ENCODE measurements at regions not wholly inside any gene's neighbourhood (a gene's known extent, or its start where the extent isn't known, plus 50 kb on each side); places are given as distances from the start of the nearest gene placed in this dataset.

DNA sequence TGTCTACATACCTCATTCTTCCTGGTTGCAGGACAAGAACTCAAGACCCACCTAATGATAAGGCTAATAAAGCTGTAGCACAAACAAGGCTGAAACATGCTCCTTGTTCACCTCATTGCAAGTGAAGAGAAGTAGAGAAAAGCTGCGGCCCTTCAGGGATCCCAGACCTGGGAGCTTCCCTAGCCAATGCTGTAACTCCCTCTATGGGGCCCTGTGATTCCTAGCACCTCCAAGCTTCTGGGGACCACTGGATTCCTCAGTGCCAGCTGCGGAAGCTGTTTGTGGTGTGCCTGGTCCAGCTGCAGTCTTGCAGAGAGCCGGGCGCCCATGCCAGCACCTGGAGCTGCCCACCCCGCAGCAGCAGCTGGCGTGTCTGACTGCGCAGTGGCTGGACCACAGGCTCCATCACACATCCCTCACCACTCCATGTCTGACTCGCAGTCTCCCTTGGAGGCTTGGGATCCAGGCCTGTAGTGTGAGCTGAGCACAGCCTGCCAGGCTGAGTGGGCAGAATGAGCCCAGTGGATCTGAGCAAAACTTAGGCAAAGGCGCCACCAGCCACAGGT is 737.2 kb upstream of the GJE1 start:
- WGBS (ENCODE audit: insufficient coverage, low coverage, missing lambda C conversion rate), result under 1% methylated on average over 9 of the region's 9 CpGs
- intact Hi-C loops (cut with micrococcal nuclease), result no loop called here
- no peak for ATAC-seq
- TF ChIP-seq TBL1XR1 (IDR thresholded peaks at IDR 0.05; ENCODE audit: low read length in 2 of 2), result no peak
- TF ChIP-seq, protein P1, sequence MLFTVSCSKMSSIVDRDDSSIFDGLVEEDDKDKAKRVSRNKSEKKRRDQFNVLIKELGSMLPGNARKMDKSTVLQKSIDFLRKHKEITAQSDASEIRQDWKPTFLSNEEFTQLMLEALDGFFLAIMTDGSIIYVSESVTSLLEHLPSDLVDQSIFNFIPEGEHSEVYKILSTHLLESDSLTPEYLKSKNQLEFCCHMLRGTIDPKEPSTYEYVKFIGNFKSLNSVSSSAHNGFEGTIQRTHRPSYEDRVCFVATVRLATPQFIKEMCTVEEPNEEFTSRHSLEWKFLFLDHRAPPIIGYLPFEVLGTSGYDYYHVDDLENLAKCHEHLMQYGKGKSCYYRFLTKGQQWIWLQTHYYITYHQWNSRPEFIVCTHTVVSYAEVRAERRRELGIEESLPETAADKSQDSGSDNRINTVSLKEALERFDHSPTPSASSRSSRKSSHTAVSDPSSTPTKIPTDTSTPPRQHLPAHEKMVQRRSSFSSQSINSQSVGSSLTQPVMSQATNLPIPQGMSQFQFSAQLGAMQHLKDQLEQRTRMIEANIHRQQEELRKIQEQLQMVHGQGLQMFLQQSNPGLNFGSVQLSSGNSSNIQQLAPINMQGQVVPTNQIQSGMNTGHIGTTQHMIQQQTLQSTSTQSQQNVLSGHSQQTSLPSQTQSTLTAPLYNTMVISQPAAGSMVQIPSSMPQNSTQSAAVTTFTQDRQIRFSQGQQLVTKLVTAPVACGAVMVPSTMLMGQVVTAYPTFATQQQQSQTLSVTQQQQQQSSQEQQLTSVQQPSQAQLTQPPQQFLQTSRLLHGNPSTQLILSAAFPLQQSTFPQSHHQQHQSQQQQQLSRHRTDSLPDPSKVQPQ (CRISPR knock-in tag; IDR thresholded peaks at IDR 0.05; ENCODE audit: borderline replicate concordance), result no peak
- TF ChIP-seq, protein P2, sequence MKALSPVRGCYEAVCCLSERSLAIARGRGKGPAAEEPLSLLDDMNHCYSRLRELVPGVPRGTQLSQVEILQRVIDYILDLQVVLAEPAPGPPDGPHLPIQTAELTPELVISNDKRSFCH (CRISPR knock-in tag; IDR thresholded peaks at IDR 0.05), result no peak
- TF ChIP-seq, protein P2 (tag; IDR thresholded peaks at IDR 0.05), result no peak
- TF ChIP-seq, protein P3, sequence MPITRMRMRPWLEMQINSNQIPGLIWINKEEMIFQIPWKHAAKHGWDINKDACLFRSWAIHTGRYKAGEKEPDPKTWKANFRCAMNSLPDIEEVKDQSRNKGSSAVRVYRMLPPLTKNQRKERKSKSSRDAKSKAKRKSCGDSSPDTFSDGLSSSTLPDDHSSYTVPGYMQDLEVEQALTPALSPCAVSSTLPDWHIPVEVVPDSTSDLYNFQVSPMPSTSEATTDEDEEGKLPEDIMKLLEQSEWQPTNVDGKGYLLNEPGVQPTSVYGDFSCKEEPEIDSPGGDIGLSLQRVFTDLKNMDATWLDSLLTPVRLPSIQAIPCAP (CRISPR knock-in tag; IDR thresholded peaks at IDR 0.05; ENCODE audit: borderline replicate concordance), result no peak
- no peak for TF ChIP-seq ZNF3 (CRISPR knock-in tag; IDR thresholded peaks at IDR 0.05)

More for the DNA sequence above, 737.2 kb upstream of the GJE1 start:
- Histone ChIP-seq H3K27me3 (ENCODE audit: control insufficient read depth in 2 of 2, insufficient read depth in 2 of 2, low read length in 2 of 2) (no peaks in the 10 kb centered on the region), H3K79me2 (ENCODE audit: control insufficient read depth, insufficient read depth, low read length) (no peaks in the 10 kb centered on the region), H3K4me2 (ENCODE audit: insufficient read depth, low read length) (no peak overlapping the region), H3K4me1 (replicated peaks in 1 of 2; ENCODE audit: control insufficient read depth in 2 of 2, insufficient read depth in 2 of 2, low read length in 2 of 2) (no peaks in the 10 kb centered on the region), H3K9ac (ENCODE audit: insufficient read depth in 1 of 2, low read depth in 2 of 2, low read length in 2 of 2) (no peak overlapping the region), H3K9me3 (replicated peaks; ENCODE audit: control insufficient read depth, insufficient read depth, low read depth, low read length) (no peaks in the 10 kb centered on the region), H2AFZ (ENCODE audit: low read depth, low read length) (no peak overlapping the region), H3K36me3 (ENCODE audit: control insufficient read depth, insufficient read depth, low read length) (no peaks in the 10 kb centered on the region), H4K20me1 (replicated peaks; ENCODE audit: control insufficient read depth, insufficient read depth, low read length) (no peaks in the 10 kb centered on the region), H3K27ac (ENCODE audit: extremely low read depth, low read depth, low read length) (no peak overlapping the region), H3K4me3 (no peak overlapping the region), H3K9me1 (ENCODE audit: control insufficient read depth, insufficient read depth, low read length) (no peaks in the 10 kb centered on the region)
- no peak for FAIRE-seq
- DNase-seq (ENCODE audit: extremely low read depth in 1 of 4, low spot score in 3 of 4), result no peak
- no TSS peak for BruUV-seq (replicated peaks)
- POLR2A ChIA-PET, result interaction anchor here (0.6 kb wide), 1 partner anchor 1364 kb away, joined by 3 read pairs; no protein-coding TSS in a partner anchor
- CTCF ChIA-PET (ENCODE audit: low intra/inter-chr PET ratio), result no interaction called here
- in situ Hi-C loops (cut with MboI), result no loop called here

All from K562 (cell line).